ENCODE measurements at regions not wholly inside any gene's neighbourhood (a gene's known extent, or its start where the extent isn't known, plus 50 kb on each side); places are given as distances from the start of the nearest gene placed in this dataset.
"Not testable (repeated sequence)": the region's sequence is repeated elsewhere in the genome, so short reads cannot be mapped to it uniquely, and the experiment has no call there.

DNA sequence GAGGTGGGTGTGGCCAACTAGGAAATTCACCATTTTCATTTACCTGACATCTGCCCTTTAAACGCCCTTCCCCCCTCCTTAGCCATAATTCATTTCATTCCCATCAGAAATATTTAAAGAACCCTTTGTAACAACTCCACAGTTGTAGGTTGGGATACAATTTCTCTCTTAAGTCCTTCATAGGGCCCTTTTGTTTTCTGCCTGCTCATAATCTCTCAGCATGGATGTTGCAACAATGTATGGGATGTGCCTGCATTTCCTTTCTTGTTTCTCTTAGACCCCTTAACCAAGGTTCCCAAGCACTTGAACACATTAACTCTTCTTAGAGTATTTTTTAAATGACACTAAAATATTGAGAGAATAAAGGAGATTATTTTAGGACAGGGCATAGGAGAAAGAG lies 51.7 kb upstream of the MYO10 start:
- Histone ChIP-seq H3K4me3 (ENCODE audit: low read length in 3 of 3) (no peak overlapping the region), H3K27me3 (ENCODE audit: control insufficient read depth, insufficient read depth, low read length) (no peaks in the 10 kb centered on the region), H3K36me3 (ENCODE audit: control insufficient read depth in 2 of 3, insufficient read depth in 3 of 3, low read length in 3 of 3) (no peaks in the 10 kb centered on the region), H3K9me3 (ENCODE audit: control insufficient read depth in 2 of 3, insufficient read depth in 1 of 3, low read length in 3 of 3) (no peaks in the 10 kb centered on the region), H3K4me1 (ENCODE audit: control insufficient read depth in 2 of 3, insufficient read depth in 2 of 3, low read depth in 1 of 3, low read length in 3 of 3) (peaks cover 0 to 2% (median 2%) of the 10 kb centered on the region in 3 donors), H3K27ac (ENCODE audit: low read depth in 2 of 2, low read length in 2 of 2) (no peak overlapping the region), H3K9ac (ENCODE audit: low read length in 3 of 3) (no peak overlapping the region)
- intact Hi-C loops (cut with DNase I), result no loop called here
- DNase-seq (no peak), FAIRE-seq (no peak)
- TF ChIP-seq, protein P1, sequence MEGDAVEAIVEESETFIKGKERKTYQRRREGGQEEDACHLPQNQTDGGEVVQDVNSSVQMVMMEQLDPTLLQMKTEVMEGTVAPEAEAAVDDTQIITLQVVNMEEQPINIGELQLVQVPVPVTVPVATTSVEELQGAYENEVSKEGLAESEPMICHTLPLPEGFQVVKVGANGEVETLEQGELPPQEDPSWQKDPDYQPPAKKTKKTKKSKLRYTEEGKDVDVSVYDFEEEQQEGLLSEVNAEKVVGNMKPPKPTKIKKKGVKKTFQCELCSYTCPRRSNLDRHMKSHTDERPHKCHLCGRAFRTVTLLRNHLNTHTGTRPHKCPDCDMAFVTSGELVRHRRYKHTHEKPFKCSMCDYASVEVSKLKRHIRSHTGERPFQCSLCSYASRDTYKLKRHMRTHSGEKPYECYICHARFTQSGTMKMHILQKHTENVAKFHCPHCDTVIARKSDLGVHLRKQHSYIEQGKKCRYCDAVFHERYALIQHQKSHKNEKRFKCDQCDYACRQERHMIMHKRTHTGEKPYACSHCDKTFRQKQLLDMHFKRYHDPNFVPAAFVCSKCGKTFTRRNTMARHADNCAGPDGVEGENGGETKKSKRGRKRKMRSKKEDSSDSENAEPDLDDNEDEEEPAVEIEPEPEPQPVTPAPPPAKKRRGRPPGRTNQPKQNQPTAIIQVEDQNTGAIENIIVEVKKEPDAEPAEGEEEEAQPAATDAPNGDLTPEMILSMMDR (IDR thresholded peaks at IDR 0.05; ENCODE audit: borderline replicate concordance, extremely low read depth, insufficient read depth), result no peak

DNA sequence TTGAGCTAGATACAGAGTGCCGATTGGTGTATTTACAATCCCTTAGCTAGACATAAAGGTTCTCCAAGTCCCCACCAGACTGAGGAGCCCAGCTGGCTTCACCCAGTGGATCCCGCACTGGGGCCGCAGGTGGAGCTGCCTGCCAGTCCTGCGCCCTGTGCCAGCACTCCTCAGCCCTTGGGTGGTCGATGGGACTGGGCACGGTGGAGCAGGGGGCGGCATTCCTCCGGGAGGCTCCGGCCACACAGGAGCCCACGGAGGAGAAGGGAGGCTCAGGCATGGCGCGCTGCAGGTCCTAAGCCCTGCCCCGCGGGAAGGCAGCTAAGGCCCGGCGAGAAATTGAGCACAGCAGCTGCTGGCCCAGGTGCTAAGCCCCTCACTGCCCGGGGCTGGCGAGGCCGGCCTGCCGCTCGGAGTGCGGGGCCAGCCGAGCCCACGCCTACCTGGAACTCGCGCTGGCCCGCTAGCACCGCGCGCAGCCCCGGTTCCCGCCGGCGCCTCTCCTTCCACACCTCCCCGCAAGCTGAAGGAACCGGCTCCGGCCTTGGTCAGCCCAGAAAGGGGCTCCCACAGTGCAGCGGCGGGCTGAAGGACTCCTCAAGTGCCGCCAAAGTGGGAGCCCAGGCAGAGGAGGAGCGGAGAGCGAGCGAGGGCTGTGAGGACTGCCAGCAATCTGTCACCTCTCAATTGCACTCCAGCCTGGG lies 54.9 kb upstream of the MYO10 start:
- H3K27me3 ChIP-seq (ENCODE audit: control insufficient read depth, insufficient read depth, low read length); H3K9ac ChIP-seq (ENCODE audit: low read length in 3 of 3); intact Hi-C loops (cut with DNase I); H3K9me3 ChIP-seq (ENCODE audit: control insufficient read depth in 2 of 3, insufficient read depth in 1 of 3, low read length in 3 of 3); H3K4me3 ChIP-seq (ENCODE audit: low read length in 3 of 3); H3K4me1 ChIP-seq (ENCODE audit: control insufficient read depth in 2 of 3, insufficient read depth in 2 of 3, low read depth in 1 of 3, low read length in 3 of 3); H3K27ac ChIP-seq (ENCODE audit: low read depth in 2 of 2, low read length in 2 of 2); DNase-seq; FAIRE-seq; H3K36me3 ChIP-seq (ENCODE audit: control insufficient read depth in 2 of 3, insufficient read depth in 3 of 3, low read length in 3 of 3): not testable (repeated sequence)

DNA sequence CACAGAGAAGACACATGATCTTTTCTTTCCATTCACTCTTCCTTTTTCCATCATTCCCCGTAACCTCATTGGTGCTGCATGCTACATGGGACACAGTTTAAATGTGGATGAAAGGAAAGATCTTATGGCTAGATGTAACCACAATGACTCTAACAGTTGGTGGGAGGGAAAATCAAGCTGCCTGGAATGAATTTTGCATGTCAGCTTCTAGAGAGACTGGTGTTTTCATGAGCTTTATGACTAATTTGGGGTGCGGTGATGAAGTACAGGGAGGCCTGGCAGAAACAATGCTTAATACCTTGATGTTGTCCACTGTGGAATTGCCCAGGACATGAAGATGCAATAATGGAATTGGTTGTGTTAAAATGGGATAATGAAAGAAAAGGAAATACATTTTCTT lies 55.9 kb upstream of the MYO10 start:
- no peak overlapping the region for H3K9ac ChIP-seq (ENCODE audit: low read length in 3 of 3)
- peaks cover 0 to 2% (median 2%) of the 10 kb centered on the region in 3 donors for H3K4me1 ChIP-seq (ENCODE audit: control insufficient read depth in 2 of 3, insufficient read depth in 2 of 3, low read depth in 1 of 3, low read length in 3 of 3)
- H3K9me3 ChIP-seq (ENCODE audit: control insufficient read depth in 2 of 3, insufficient read depth in 1 of 3, low read length in 3 of 3), result no peaks in the 10 kb centered on the region
- H3K27me3 ChIP-seq (ENCODE audit: control insufficient read depth, insufficient read depth, low read length), result no peaks in the 10 kb centered on the region
- intact Hi-C loops (cut with DNase I), result no loop called here
- FAIRE-seq (no peak), DNase-seq (no peak)
- no peak overlapping the region for H3K4me3 ChIP-seq (ENCODE audit: low read length in 3 of 3)
- no peak overlapping the region for H3K27ac ChIP-seq (ENCODE audit: low read depth in 2 of 2, low read length in 2 of 2)
- no peaks in the 10 kb centered on the region for H3K36me3 ChIP-seq (ENCODE audit: control insufficient read depth in 2 of 3, insufficient read depth in 3 of 3, low read length in 3 of 3)
- TF ChIP-seq, protein P1 (IDR thresholded peaks at IDR 0.05; ENCODE audit: borderline replicate concordance, extremely low read depth, insufficient read depth), result no peak

DNA sequence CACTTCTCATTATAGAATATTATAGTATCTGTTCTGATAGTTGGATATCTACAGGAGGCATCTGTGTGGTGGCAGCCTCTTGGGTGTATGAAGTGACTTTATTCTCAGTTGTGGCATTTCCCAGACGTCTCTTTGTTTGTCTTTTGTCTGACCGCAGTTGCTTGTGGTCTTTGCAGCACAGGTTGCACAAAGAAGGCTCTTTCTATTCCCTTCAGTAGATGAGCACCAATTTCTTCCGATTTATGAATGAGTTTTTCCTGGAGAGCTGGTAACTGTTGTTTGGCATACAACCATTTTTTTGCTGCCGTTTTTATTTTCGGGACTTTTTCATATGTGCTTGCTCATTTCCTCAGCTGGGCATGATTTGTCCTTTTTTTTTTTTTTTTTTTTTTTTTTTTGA lies 56.4 kb upstream of the MYO10 start:
- Histone ChIP-seq H3K4me3 (ENCODE audit: low read length in 3 of 3) (no peak overlapping the region), H3K4me1 (ENCODE audit: control insufficient read depth in 2 of 3, insufficient read depth in 2 of 3, low read depth in 1 of 3, low read length in 3 of 3) (peaks cover 0 to 2% (median 2%) of the 10 kb centered on the region in 3 donors), H3K9ac (ENCODE audit: low read length in 3 of 3) (no peak overlapping the region), H3K27ac (ENCODE audit: low read depth in 2 of 2, low read length in 2 of 2) (no peak overlapping the region), H3K27me3 (ENCODE audit: control insufficient read depth, insufficient read depth, low read length) (no peaks in the 10 kb centered on the region), H3K36me3 (ENCODE audit: control insufficient read depth in 2 of 3, insufficient read depth in 3 of 3, low read length in 3 of 3) (no peaks in the 10 kb centered on the region), H3K9me3 (ENCODE audit: control insufficient read depth in 2 of 3, insufficient read depth in 1 of 3, low read length in 3 of 3) (no peaks in the 10 kb centered on the region)
- intact Hi-C loops (cut with DNase I), result no loop called here
- FAIRE-seq (no peak), DNase-seq (no peak)
- TF ChIP-seq, protein P1 (IDR thresholded peaks at IDR 0.05; ENCODE audit: borderline replicate concordance, extremely low read depth, insufficient read depth), result no peak

Measured in kidney (tissue), 13 donors.